Keratinocyte (primary cell): ENCODE measurements at regions not wholly inside any gene's neighbourhood (a gene's known extent, or its start where the extent isn't known, plus 50 kb on each side); places are given as distances from the start of the nearest gene placed in this dataset.

ENCODE experiments used
- EZH2 ChIP-seq: IDR thresholded peaks from one replicate; pipeline ENCODE4 v1.6.1; 2012; ENCODE audit warnings: inconsistent platforms, mild to moderate bottlenecking, low read length, moderate library complexity
- TF ChIP-seq, protein P1 (sequence below), 3 experiments: IDR thresholded peaks in 1 of 3; conservative IDR thresholded peaks in 1 of 3; optimal IDR thresholded peaks in 1 of 3; 2 replicates in 2 of 3; 3 replicates in 1 of 3; pipeline versions ENCODE3 to v1.5.1; 2011; ENCODE audit warnings: low read length in 3 of 3, mild to moderate bottlenecking in 3 of 3, moderate library complexity in 2 of 3, control low read depth in 1 of 3, inconsistent platforms in 1 of 3; ENCODE audit not compliant: insufficient read depth in 2 of 3; ENCODE audit errors: extremely low read depth in 1 of 3

DNA sequence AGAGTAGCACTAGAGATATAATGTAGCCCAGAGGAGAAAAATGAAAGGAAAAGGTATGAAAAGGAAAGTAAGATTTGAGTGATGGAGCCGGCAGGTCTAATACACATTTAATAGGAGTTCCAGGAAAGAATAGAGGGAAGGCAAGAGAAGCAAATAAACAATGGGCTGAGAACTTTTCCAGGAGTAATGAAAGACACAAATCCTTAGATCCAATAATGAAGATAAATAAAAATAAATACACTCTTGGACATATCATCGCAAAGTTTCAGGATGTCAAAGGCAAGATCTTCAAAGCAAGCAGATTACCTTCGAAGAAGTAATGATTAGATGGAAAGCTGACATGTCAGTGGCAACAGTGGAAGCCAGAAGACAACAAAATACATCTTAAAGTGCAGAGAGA lies 102.0 kb upstream of the YWHAQ start:
- TF ChIP-seq, protein P1, sequence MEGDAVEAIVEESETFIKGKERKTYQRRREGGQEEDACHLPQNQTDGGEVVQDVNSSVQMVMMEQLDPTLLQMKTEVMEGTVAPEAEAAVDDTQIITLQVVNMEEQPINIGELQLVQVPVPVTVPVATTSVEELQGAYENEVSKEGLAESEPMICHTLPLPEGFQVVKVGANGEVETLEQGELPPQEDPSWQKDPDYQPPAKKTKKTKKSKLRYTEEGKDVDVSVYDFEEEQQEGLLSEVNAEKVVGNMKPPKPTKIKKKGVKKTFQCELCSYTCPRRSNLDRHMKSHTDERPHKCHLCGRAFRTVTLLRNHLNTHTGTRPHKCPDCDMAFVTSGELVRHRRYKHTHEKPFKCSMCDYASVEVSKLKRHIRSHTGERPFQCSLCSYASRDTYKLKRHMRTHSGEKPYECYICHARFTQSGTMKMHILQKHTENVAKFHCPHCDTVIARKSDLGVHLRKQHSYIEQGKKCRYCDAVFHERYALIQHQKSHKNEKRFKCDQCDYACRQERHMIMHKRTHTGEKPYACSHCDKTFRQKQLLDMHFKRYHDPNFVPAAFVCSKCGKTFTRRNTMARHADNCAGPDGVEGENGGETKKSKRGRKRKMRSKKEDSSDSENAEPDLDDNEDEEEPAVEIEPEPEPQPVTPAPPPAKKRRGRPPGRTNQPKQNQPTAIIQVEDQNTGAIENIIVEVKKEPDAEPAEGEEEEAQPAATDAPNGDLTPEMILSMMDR (optimal IDR thresholded peaks at IDR 0.05 in 1 of 3, IDR thresholded peaks at IDR 0.05 in 1 of 3, conservative IDR thresholded peaks at IDR 0.05 in 1 of 3; ENCODE audit: extremely low read depth in 1 of 3, insufficient read depth in 2 of 3, low read length in 3 of 3) = no peak
- no peak for TF ChIP-seq EZH2
